GM18951 (cell line): ENCODE measurements at regions not wholly inside any gene's neighbourhood (a gene's known extent, or its start where the extent isn't known, plus 50 kb on each side); places are given as distances from the start of the nearest gene placed in this dataset.

Source experiments
- POLR2A ChIP-seq: IDR thresholded peaks from 4 replicates; pipeline ENCODE4 v1.6.1; 2011; ENCODE audit warnings: mild to moderate bottlenecking; ENCODE audit not compliant: insufficient read length, insufficient read depth; ENCODE audit errors: extremely low read depth
- in situ Hi-C: fragments of 300-500 bp; cut with MboI; formaldehyde crosslinking; loops from one replicate; pipeline ENCODE4 v1.12.0; 2022; ENCODE audit warnings: low sequenced_read_pairs, mixed read lengths, inconsistent platforms; ENCODE audit not compliant: unreplicated experiment

DNA sequence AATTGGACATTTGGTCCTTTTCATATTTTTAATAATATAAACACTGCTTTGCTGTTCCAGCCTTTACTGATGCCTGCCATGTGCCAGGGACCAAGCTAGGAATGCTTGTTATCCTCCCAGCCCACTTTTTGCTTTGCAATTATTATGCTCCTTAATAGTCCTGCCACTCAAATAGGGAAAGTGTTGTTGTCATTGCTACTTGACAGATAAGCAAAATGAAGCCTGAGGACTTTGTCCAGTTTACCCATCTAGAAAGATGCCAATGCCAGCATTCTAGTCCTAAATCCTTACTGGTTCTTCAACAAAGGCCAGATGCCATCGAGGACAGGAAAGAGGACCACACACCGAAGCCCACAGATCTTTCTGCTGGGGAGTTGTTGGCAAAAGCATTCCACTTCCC lies 246.5 kb downstream of the EMP1 start:
- in situ Hi-C loops, result no loop called here
- no peak for TF ChIP-seq POLR2A

DNA sequence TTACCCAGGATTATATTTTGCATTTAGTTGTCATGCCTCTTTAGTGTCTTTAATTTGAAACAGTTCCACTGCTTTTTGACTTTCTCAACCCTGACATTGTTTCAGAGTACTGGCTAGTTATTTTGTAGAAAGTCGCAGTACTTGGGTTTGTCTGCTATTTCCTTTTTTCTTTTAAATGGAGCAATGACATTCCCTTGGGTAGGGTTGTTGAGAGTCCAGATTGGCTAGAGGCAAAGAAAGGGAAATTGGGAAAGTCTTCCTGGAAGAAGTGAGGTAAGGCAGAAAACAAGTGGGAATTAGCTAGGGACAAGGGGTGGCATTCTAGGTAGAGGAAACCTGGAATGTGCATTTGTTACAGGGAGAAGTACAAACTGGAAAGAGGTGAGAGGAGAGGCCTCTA lies 245.9 kb downstream of the EMP1 start:
- TF ChIP-seq POLR2A, result no peak
- in situ Hi-C loops, result no loop called here

DNA sequence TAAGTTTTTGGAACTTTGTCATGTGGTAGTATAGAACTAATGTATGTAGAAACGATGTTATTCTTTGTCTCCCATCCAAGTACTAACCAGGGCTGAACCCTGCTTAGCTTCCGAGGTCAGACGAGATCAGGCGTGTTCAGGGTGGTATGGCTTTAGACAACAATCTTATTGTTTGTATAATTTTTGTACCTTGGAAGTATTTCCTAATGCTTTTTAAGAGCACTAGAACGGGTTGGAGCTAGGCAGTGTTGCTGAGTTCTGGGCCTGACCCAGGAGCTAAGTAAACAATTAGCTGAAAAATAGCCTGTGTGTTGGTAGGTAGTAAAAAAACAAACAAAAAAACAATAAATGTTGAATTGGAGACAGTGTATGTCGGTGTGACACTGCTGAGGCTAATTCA lies 244.3 kb downstream of the EMP1 start:
- TF ChIP-seq POLR2A, result no peak
- in situ Hi-C loops, result no loop called here

DNA sequence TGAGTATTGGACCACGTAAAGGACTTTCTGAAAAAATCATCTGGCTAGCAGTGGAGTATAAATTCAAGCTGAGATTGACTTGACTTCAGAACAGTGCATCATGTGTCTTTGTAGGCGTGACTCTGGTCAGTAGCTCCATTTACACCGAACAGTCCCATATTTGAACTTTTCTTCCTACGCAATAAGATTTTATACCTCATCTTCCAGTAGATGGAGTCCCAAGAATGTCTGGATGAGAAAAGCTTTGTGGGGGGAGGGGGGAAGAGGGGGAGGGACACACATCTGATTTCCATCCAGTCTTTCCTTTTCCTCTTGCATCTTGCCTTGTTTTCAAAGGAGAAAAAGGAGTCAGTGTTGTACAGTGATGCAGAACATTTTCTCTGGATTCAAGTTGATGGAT lies 241.0 kb downstream of the EMP1 start:
- in situ Hi-C loops, result no loop called here

DNA sequence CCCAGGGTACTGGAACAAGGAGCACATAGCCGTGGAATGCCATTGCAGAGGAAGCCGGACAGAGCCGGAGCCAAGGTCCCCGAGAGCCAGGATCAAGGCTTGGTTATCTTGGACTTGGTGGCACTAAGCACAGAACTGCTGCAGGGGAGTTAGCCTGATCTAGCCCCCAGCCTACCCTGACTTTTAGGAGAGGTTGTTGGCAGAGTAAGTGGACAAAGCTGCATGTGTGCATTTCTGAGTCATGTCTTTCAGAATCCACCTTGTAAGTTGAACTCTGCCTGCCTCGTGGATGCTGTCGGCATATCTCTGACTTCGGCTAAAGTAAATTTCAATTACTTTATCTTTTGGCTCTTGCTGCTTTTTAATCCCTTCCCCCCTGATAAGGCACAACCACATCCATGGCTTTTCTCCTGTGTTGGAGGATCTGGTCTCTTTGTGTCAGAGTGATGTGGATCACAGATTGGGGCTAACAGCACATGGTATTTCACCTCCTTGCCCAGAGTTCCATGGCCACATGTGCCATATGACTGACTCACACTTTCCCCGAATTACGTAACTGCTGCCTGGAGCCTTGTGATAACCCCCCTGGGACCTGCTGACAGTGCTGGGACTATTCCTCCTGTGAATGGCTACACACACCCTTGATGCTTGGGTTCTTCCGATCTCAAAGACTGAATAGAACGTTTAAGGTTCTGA lies 240.3 kb downstream of the EMP1 start:
- in situ Hi-C loops, result no loop called here
- no peak for TF ChIP-seq POLR2A

More for the DNA sequence above, 241.0 kb downstream of the EMP1 start:
- TF ChIP-seq POLR2A, result no peak

DNA sequence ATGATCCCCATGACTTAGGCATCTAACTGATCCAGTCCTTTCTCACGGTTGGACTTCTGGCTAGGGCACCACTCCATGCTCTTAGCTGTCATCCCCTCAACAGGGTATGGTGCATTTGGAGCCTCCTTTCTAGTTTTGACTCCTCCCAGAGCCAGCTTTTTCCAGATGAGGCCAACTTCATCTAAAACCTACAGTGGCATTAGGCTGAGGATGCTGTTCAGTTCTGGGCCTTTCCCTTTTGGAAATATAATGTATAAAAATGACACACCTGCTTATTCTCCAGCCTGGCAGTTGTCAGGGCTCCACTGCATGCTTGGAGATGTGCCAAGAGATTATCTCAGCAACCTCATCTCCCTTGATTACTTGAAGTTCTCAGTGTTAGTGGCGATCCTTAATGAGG lies 239.7 kb downstream of the EMP1 start:
- in situ Hi-C loops, result no loop called here
- no peak for TF ChIP-seq POLR2A

DNA sequence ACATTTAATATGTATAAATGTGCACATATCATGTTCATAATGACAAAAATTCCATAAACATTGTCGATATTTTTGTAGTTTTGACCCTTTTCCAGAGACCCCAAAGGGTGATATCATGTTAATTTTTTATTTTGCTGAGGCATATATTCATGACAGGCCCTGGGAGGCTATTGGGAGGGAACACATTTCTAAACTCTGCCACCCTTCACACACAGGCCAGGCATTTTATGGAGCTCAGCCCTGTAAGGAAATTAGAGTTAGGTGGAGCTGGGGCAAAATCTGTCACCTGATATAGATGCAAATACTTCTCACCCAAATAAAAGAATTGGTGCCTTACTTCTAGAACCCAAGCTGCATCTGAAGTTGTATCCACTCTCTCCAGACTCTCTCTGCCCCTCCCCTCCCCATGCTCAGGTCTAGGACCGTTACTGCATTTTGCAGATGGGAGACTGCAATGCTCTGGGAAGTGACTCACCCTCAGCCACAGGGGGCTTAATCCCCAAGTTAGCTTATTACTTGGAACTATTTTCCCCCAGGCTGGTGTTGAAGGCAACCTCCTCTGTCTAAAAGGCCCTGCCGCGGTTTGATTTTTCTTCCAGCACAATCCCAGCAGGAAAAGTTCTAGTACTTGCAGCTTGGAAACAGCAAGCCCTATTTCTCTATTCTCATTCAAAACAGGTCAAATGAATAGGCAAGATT lies 238.9 kb downstream of the EMP1 start:
- TF ChIP-seq POLR2A, result no peak
- in situ Hi-C loops, result no loop called here

DNA sequence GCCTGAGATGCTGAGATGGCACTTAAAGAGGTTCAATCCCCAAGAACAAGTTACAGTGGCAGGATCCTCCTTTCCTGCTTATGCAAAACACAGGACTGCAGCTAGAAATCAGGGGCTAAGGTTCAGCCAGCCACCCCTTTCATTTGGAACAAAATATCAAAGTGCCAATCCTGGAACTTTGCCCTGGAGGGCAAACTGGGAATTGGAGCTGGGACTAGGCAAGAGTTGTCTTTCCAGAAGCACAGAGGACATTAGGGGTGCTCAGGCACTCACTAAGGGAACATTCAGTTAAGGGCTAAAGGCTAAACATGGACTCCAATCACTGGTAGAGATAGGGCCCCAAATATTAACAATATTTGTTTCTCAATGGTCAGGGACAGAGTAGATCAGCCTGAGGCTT lies 237.2 kb downstream of the EMP1 start:
- in situ Hi-C loops, result no loop called here
- no peak for TF ChIP-seq POLR2A

DNA sequence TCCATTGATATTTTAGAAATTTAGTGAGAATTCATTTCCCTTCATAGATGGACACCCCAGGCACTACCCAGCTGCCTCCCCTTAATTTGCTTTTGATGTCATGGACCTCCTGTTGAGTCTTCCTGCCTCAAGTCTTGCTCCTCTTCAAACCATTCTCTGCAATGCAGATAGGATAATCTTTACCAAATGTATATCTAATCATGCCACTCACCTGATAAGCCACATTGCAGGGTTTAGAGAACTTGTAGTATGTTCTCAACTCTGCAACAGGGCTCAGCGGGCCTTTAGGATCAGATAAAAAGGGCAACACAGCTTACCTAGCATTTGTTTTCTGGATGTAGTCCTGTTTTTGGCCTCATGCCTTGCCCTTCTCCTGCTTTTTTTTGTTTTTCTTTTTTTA lies 234.5 kb downstream of the EMP1 start:
- TF ChIP-seq POLR2A, result no peak
- in situ Hi-C loops, result no loop called here

DNA sequence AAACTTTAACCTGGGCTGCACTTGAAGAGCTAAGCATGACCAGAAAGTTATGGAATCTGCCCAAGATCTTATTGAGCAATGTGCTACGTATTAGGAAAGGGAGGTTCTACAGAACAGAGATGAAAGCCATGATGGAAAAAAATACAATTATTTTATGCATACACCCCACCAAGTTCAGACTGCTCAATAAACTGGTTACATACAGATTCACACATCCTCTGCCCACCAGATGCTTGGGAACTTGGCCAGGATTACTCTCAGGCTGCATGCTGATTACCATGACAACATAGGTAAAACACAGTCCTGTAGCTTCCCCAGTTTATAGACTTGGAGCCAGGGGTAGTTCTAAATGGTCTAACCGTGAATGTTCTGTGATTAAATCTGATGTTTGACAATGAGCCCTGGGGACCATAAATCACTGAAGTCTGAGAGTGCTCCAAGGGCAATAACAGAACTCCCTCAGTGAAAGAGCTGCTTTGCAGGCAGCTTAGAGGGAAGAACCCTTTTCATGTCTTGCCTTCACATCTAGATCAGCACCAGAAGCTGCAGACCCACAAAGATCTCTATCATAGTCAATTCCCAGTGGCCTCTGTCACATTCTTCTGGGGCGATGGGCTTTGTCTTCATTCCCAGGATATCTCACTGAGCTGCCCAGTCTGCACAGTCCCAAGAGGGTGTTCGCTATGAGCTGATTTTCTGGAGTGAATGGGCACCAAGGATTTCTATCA lies 232.2 kb downstream of the EMP1 start:
- in situ Hi-C loops, result no loop called here
- no peak for TF ChIP-seq POLR2A

DNA sequence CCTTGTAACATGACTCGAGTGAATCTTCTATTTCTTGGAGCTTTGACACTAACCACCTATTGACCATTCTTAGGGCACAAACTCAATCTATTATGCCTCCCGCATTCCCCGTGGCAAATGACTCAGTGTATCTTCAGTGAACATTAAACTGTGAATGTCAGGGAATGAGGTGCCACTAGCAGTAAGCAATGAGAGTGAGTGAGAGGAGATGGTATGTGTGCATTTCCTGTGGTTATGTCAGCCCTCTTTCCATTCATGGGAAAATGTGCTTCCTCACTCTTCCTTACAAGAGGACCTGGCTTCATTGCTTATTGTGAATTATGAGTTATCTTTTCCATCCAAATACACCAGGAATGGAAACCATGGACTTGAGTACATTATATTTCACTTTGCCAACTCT lies 229.2 kb downstream of the EMP1 start:
- in situ Hi-C loops, result no loop called here
- TF ChIP-seq POLR2A, result no peak

DNA sequence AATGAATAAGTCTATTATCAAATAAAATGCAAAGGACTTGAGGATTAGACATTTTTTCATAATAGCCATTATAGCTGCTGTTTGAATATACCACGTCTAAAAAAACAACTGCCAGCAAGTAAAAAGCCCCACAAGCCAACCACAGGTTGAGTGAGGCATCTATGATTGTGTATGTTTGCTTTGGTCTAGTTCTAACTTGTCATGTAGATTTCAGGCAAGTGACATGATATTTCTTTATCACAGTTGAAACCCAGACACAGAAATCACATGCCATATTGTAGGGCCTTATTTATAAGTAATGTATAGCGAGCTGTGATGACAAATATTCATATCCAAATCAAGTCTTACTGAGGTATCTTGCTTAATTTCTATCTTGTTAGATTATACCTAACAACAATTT lies 225.8 kb downstream of the EMP1 start:
- TF ChIP-seq POLR2A, result no peak
- in situ Hi-C loops, result no loop called here

DNA sequence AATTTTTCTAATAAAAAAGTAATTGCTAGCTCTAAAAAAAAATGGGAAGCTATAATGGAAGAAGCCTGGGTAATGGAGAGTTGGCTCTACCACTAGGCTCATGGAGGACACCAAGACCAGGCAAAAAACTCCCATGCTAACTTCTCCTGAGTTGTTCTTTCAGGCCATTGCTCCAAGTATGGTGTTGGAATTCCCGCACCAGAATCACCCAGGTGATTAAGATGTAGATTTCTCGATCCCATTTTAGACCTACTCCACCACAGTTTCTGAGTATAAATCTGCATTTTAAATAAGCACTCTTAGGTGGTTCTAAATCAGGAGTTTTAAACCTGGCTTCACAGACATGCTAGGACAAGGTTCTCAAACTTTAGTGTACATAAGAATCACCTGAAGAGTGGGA lies 221.0 kb downstream of the EMP1 start:
- TF ChIP-seq POLR2A, result no peak
- in situ Hi-C loops, result no loop called here

DNA sequence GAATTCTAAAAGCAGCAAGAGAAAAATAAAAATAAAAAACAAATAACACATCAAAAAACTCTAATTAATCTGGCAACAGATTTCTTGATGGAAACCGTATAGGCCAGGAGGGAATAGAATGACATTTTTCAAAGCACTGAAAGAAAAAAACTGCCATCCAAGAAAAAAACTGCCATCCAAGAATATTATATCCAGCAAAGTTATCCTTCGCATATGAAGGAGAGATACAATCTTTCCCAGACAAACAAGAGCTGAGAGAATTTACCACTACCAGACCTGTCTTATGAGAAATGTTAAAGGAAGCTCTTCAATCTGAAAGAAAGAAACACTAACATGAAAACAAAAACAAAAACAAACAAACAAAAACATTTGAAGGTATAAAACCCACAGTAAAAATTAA lies 214.8 kb downstream of the EMP1 start:
- in situ Hi-C loops, result no loop called here

DNA sequence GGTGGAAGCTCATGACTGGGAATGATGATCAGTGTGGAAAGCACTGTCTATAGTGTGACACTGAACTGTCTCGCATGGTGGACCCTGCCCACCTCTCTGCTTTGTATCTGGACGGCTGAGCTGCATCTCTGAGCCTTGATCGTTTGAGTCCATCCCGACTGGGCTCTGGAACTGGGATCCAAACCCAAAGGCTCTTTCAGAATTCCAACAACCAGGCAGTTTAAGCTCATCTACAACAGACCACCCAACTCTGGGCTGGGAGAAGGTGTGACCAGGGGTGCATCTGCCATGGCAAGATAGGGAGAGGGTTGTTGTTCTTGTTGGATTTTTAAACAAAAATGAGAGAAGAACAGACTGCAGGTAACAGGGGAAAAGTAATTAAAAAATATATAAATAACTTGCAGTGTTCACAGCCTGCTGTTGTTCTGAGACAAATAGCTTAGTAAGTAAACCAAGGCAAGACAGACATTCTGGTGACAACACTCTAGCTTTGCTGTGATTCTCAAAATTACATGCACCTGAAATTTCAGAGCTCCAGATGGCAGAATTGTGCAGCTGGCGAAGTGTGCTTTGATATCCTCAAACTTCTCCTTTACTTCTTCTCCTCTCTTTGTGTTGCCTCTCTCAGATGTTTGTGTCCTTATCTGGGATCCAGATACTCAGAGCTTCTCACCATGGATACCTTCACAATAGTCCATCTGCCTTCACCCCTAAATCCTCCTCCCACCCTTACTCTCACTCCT lies 209.6 kb downstream of the EMP1 start:
- TF ChIP-seq POLR2A, result no peak
- in situ Hi-C loops, result no loop called here

More for the DNA sequence above, 214.8 kb downstream of the EMP1 start:
- no peak for TF ChIP-seq POLR2A
